ENCODE measurements at regions not wholly inside any gene's neighbourhood (a gene's known extent, or its start where the extent isn't known, plus 50 kb on each side); places are given as distances from the start of the nearest gene placed in this dataset.

DNA sequence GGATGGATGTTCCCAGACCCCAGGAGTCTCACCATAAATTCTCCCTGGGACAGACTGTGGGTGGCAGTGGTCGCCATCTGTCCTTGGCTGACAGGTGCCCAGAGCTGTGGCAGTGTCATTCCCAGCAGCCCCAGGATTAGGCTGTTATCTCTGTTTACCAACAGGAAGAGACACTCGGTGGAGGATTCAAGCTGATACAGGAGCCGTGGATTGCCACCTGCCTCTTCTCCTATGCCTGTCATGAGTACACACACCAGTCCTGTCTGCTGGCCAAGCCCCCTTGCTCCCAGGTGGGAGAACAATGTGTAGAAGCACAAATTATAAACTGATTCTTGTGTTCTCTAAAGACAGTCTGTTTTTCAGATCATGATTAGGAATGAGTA lies 152.6 kb downstream of the ETS2 start:
- intact Hi-C loops (cut with DNase I, micrococcal nuclease) = no loop called here
- no peak overlapping the region for H3K27ac ChIP-seq (ENCODE audit: low read depth in 1 of 2, low read length in 2 of 2)
- DNase-seq = no peak
- no peaks in the 10 kb centered on the region for H3K36me3 ChIP-seq (ENCODE audit: insufficient read depth, low read length)
- ATAC-seq (ENCODE audit: poor library complexity) = no peak
- no peaks in the 10 kb centered on the region for H3K4me1 Mint-ChIP-seq (ENCODE audit: low read depth)
- H3K4me3 Mint-ChIP-seq = no peak overlapping the region
- no peaks in the 10 kb centered on the region for H3K4me1 ChIP-seq (ENCODE audit: insufficient read depth, low read length)
- no peak overlapping the region for H3K4me3 ChIP-seq (ENCODE audit: low read length)
- H3K27me3 Mint-ChIP-seq = no peaks in the 10 kb centered on the region
- POLR2A ChIA-PET = no interaction called here
- H3K9me3 ChIP-seq (ENCODE audit: control insufficient read depth in 1 of 2, insufficient read depth in 1 of 2, low read length in 2 of 2) = peaks cover 0 to 12% of the 10 kb centered on the region in 2 experiments
- CTCF ChIA-PET = no interaction called here
- H3K9me3 Mint-ChIP-seq = no peaks in the 10 kb centered on the region
- H3K27me3 ChIP-seq (ENCODE audit: control insufficient read depth in 1 of 2, insufficient read depth in 2 of 2, low read length in 2 of 2) = peaks cover 0 to 3% of the 10 kb centered on the region in 2 experiments
- no peak overlapping the region for H3K27ac Mint-ChIP-seq
- TF ChIP-seq, protein P1, sequence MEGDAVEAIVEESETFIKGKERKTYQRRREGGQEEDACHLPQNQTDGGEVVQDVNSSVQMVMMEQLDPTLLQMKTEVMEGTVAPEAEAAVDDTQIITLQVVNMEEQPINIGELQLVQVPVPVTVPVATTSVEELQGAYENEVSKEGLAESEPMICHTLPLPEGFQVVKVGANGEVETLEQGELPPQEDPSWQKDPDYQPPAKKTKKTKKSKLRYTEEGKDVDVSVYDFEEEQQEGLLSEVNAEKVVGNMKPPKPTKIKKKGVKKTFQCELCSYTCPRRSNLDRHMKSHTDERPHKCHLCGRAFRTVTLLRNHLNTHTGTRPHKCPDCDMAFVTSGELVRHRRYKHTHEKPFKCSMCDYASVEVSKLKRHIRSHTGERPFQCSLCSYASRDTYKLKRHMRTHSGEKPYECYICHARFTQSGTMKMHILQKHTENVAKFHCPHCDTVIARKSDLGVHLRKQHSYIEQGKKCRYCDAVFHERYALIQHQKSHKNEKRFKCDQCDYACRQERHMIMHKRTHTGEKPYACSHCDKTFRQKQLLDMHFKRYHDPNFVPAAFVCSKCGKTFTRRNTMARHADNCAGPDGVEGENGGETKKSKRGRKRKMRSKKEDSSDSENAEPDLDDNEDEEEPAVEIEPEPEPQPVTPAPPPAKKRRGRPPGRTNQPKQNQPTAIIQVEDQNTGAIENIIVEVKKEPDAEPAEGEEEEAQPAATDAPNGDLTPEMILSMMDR (IDR thresholded peaks at IDR 0.05) = no peak
- H3K36me3 Mint-ChIP-seq (ENCODE audit: low read depth) = no peaks in the 10 kb centered on the region

GRCh38 chr21:38957575-38958322 lies 152.0 kb downstream of the ETS2 start:
- Mint-ChIP-seq H3K27ac (no peak overlapping the region), H3K36me3 (ENCODE audit: low read depth) (no peaks in the 10 kb centered on the region), H3K27me3 (no peaks in the 10 kb centered on the region), H3K4me1 (ENCODE audit: low read depth) (no peaks in the 10 kb centered on the region), H3K4me3 (no peak overlapping the region), H3K9me3 (no peaks in the 10 kb centered on the region)
- TF ChIP-seq, protein P1 (IDR thresholded peaks at IDR 0.05) = no peak
- no peak for DNase-seq
- no peaks in the 10 kb centered on the region for H3K4me1 ChIP-seq (ENCODE audit: insufficient read depth, low read length)
- H3K4me3 ChIP-seq (ENCODE audit: low read length) = no peak overlapping the region
- H3K9me3 ChIP-seq (ENCODE audit: control insufficient read depth in 1 of 2, insufficient read depth in 1 of 2, low read length in 2 of 2) = peaks cover 0 to 10% of the 10 kb centered on the region in 2 experiments
- intact Hi-C loops (cut with DNase I, micrococcal nuclease) = no loop called here
- no peaks in the 10 kb centered on the region for H3K36me3 ChIP-seq (ENCODE audit: insufficient read depth, low read length)
- no peak for ATAC-seq (ENCODE audit: poor library complexity)
- POLR2A ChIA-PET = no interaction called here
- H3K27ac ChIP-seq (ENCODE audit: low read depth in 1 of 2, low read length in 2 of 2) = no peak overlapping the region
- CTCF ChIA-PET = no interaction called here
- peaks cover 0 to 3% of the 10 kb centered on the region in 2 experiments for H3K27me3 ChIP-seq (ENCODE audit: control insufficient read depth in 1 of 2, insufficient read depth in 2 of 2, low read length in 2 of 2)

- Mint-ChIP-seq H3K27ac (no peak overlapping the region), H3K4me3 (no peak overlapping the region), H3K4me1 (ENCODE audit: low read depth) (no peaks in the 10 kb centered on the region), H3K9me3 (no peaks in the 10 kb centered on the region), H3K36me3 (ENCODE audit: low read depth) (no peaks in the 10 kb centered on the region), H3K27me3 (no peaks in the 10 kb centered on the region)
- H3K4me1 ChIP-seq (ENCODE audit: insufficient read depth, low read length) = no peaks in the 10 kb centered on the region
- no peak for DNase-seq
- intact Hi-C loops (cut with DNase I, micrococcal nuclease) = no loop called here
- H3K4me3 ChIP-seq (ENCODE audit: low read length) = no peak overlapping the region
- no peak for ATAC-seq (ENCODE audit: poor library complexity)
- no peak overlapping the region for H3K27ac ChIP-seq (ENCODE audit: low read depth in 1 of 2, low read length in 2 of 2)
- ChIA-PET POLR2A (interaction anchor here (0.6 kb wide), 1 partner anchor 131 kb away, joined by 3 read pairs; no protein-coding TSS in a partner anchor), CTCF (no interaction called here)
- TF ChIP-seq, protein P1 (IDR thresholded peaks at IDR 0.05) = no peak
- peaks cover 0 to 5% of the 10 kb centered on the region in 2 experiments for H3K9me3 ChIP-seq (ENCODE audit: control insufficient read depth in 1 of 2, insufficient read depth in 1 of 2, low read length in 2 of 2)
- peaks cover 0 to 3% of the 10 kb centered on the region in 2 experiments for H3K27me3 ChIP-seq (ENCODE audit: control insufficient read depth in 1 of 2, insufficient read depth in 2 of 2, low read length in 2 of 2)
- no peaks in the 10 kb centered on the region for H3K36me3 ChIP-seq (ENCODE audit: insufficient read depth, low read length)
Measured at GRCh38 chr21:38956856-38957571, 151.3 kb downstream of the ETS2 start.

All from CD4-positive, alpha-beta T cell (primary cell).